ENCODE measurements at regions not wholly inside any gene's neighbourhood (a gene's known extent, or its start where the extent isn't known, plus 50 kb on each side); places are given as distances from the start of the nearest gene placed in this dataset.

- TF ChIP-seq EP300 (IDR thresholded peaks at IDR 0.05; ENCODE audit: borderline replicate concordance), result no peak
- TF ChIP-seq EGR1 (IDR thresholded peaks at IDR 0.05), result no peak
- no peak for TF ChIP-seq CEBPB (IDR thresholded peaks at IDR 0.05)
- TF ChIP-seq REST (IDR thresholded peaks at IDR 0.05; ENCODE audit: low read depth), result no peak
- no peak for TF ChIP-seq USF1 (IDR thresholded peaks at IDR 0.05)
- TF ChIP-seq TAF1 (IDR thresholded peaks at IDR 0.05; ENCODE audit: low read depth), result no peak
- no peak for TF ChIP-seq FOXM1 (IDR thresholded peaks at IDR 0.05; ENCODE audit: borderline replicate concordance, low read depth)
Measured at GRCh38 chr16:19948186-19949104, 63.8 kb upstream of the GPRC5B start.
